WTC11 (cell line): ENCODE measurements at regions not wholly inside any gene's neighbourhood (a gene's known extent, or its start where the extent isn't known, plus 50 kb on each side); places are given as distances from the start of the nearest gene placed in this dataset.

Source experiments
- ATAC-seq: fragments of 200-7000 bp; cut with Tn5 transposase; 2 replicates; pipeline ENCODE4 v1.10.0; 2021; ENCODE audit warnings: mild to moderate bottlenecking, moderate library complexity
- CTCF ChIA-PET: fragments of 300-600 bp; sonication (Branson Sonifier 250); formaldehyde crosslinking; loops from one replicate; lab custom pipeline; 2021; ENCODE audit warnings: antibody characterized with exemption; lab: Charles Lee
- POLR2A ChIA-PET: fragments of 350-600 bp; sonication (Branson Sonifier 250); formaldehyde crosslinking; loops from one replicate; lab custom pipeline; 2021; ENCODE audit warnings: antibody characterized with exemption; lab: Charles Lee
- DNase-seq: peaks from one replicate; pipeline ENCODE4 v3.0.0; 2021; ENCODE audit warnings: low spot score
- H3K27ac Mint-ChIP-seq: 2 replicates; pipeline ENCODE4 v1.8.0; 2021; ENCODE audit warnings: mixed read lengths
- H3K27me3 Mint-ChIP-seq: 2 replicates; pipeline ENCODE4 v1.8.0; 2021; ENCODE audit warnings: low read depth, mild to moderate bottlenecking, moderate library complexity, mixed read lengths
- H3K36me3 Mint-ChIP-seq: 2 replicates; pipeline ENCODE4 v1.8.0; 2021; ENCODE audit warnings: mixed read lengths
- H3K4me1 Mint-ChIP-seq: 2 replicates; pipeline ENCODE4 v1.8.0; 2022; ENCODE audit warnings: mixed read lengths
- H3K4me3 Mint-ChIP-seq: 2 replicates; pipeline ENCODE4 v1.8.0; 2021; ENCODE audit warnings: mild to moderate bottlenecking, moderate library complexity, mixed read lengths
- H3K9me3 Mint-ChIP-seq: 2 replicates; pipeline ENCODE4 v1.8.0; 2021; ENCODE audit warnings: mixed read lengths
- ATF1 ChIP-seq: sonication (generic); formaldehyde crosslinking; IDR thresholded peaks from 2 replicates; pipeline ENCODE4 v1.8.1; 2023; ENCODE audit warnings: mild to moderate bottlenecking, moderate library complexity, missing genetic modification reagents
- EMX1 ChIP-seq: fragments of 250-450 bp; sonication (Bioruptor Pico); IDR thresholded peaks from 2 replicates; pipeline ENCODE4 v1.8.0; 2021; ENCODE audit warnings: mild to moderate bottlenecking
- FOXK1 ChIP-seq: sonication (generic); formaldehyde crosslinking; IDR thresholded peaks from 2 replicates; pipeline ENCODE4 v1.8.0; 2022; ENCODE audit warnings: mild to moderate bottlenecking, moderate library complexity, missing genetic modification reagents
- JAZF1 ChIP-seq: fragments of 250-450 bp; sonication (Bioruptor Pico); IDR thresholded peaks from 2 replicates; pipeline ENCODE4 v1.9.0; 2021; ENCODE audit warnings: moderate library complexity, mild to moderate bottlenecking, inconsistent platforms
- JUN ChIP-seq: sonication (generic); formaldehyde crosslinking; IDR thresholded peaks from 2 replicates; pipeline ENCODE4 v1.8.0; 2023; ENCODE audit warnings: mild to moderate bottlenecking, missing genetic modification reagents
- KAT7 ChIP-seq: sonication (generic); formaldehyde crosslinking; IDR thresholded peaks from 2 replicates; pipeline ENCODE4 v1.8.1; 2023; ENCODE audit warnings: missing genetic modification reagents, mild to moderate bottlenecking, borderline replicate concordance
- NR2C2 ChIP-seq: sonication (generic); formaldehyde crosslinking; IDR thresholded peaks from 2 replicates; pipeline ENCODE4 v1.8.0; 2022; ENCODE audit warnings: mild to moderate bottlenecking, missing genetic modification reagents
- RORB ChIP-seq: fragments of 250-450 bp; sonication (Bioruptor Pico); IDR thresholded peaks from 2 replicates; pipeline ENCODE4 v1.9.0; 2021; ENCODE audit warnings: mild to moderate bottlenecking
- SMAD3 ChIP-seq: sonication (generic); formaldehyde crosslinking; IDR thresholded peaks from 2 replicates; pipeline ENCODE4 v1.8.0; 2022; ENCODE audit warnings: missing genetic modification reagents, mild to moderate bottlenecking, borderline replicate concordance
- SOX15 ChIP-seq: fragments of 250-450 bp; sonication (Bioruptor Pico); IDR thresholded peaks from 2 replicates; pipeline ENCODE4 v1.9.0; 2021; ENCODE audit warnings: mild to moderate bottlenecking
- SP1 ChIP-seq: sonication (generic); formaldehyde crosslinking; conservative IDR thresholded peaks from 2 replicates; pipeline ENCODE4 v1.8.1; 2022; ENCODE audit warnings: missing genetic modification reagents
- ZNF671 ChIP-seq: fragments of 250-450 bp; sonication (Bioruptor Pico); IDR thresholded peaks from 2 replicates; pipeline ENCODE4 v1.8.0; 2021; ENCODE audit warnings: mild to moderate bottlenecking
- TF ChIP-seq, protein P1 (sequence below): fragments of 200-600 bp; IDR thresholded peaks from 2 replicates; pipeline ENCODE4 v1.8.0; 2022; ENCODE audit warnings: antibody characterized with exemption
- TF ChIP-seq, protein P2 (sequence below): fragments of 250-450 bp; sonication (Bioruptor Pico); IDR thresholded peaks from 2 replicates; pipeline ENCODE4 v2.1.2; 2022; ENCODE audit warnings: mild to moderate bottlenecking, moderate library complexity
- TF ChIP-seq, protein P3 (sequence below): sonication (generic); formaldehyde crosslinking; IDR thresholded peaks from 2 replicates; pipeline ENCODE4 v1.8.0; 2022; ENCODE audit warnings: mild to moderate bottlenecking, missing genetic modification reagents
- TF ChIP-seq, protein P4 (sequence below): sonication (generic); formaldehyde crosslinking; IDR thresholded peaks from 2 replicates; pipeline ENCODE4 v1.8.1; 2022; ENCODE audit warnings: mild to moderate bottlenecking, missing genetic modification reagents, moderate library complexity, borderline replicate concordance
- TF ChIP-seq, protein P5 (sequence below): fragments of 250-450 bp; sonication (Bioruptor Pico); IDR thresholded peaks from 2 replicates; pipeline ENCODE4 v1.9.0; 2021; ENCODE audit warnings: mild to moderate bottlenecking
- TF ChIP-seq, protein P6 (sequence below): fragments of 250-450 bp; sonication (Bioruptor Pico); IDR thresholded peaks from 2 replicates; pipeline ENCODE4 v1.9.0; 2021; ENCODE audit warnings: mild to moderate bottlenecking
- TF ChIP-seq, protein P7 (sequence below): sonication (generic); formaldehyde crosslinking; conservative IDR thresholded peaks from 2 replicates; pipeline ENCODE4 v1.8.1; 2023; ENCODE audit warnings: mild to moderate bottlenecking, low read depth, missing genetic modification reagents, moderate library complexity
- TF ChIP-seq, protein P8 (sequence below): sonication (generic); formaldehyde crosslinking; IDR thresholded peaks from 2 replicates; pipeline ENCODE4 v1.8.1; 2022; ENCODE audit warnings: low read depth, mild to moderate bottlenecking, moderate library complexity, missing genetic modification reagents, borderline replicate concordance

DNA sequence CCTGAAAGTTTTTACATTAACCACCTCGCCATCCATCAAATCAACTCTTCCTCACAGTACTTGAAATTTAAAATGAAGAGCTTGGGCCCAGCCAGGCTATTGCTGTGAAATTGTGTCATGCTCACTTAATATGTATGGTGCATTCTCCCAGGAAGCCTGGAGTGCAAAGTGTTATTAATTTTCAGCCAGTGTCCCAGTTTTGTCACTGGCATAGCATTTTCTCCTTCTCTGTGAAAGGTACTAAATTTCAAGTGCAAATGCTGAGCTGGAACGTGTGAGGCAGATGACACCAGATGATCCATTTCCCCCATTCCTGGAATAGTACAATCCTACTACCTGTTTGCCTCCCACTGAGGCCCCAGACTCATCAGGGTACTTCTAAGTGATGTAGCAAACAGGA lies 397.6 kb upstream of the ACTBL2 start:
- no peak for TF ChIP-seq JUN (CRISPR knock-in tag)
- TF ChIP-seq, protein P1, sequence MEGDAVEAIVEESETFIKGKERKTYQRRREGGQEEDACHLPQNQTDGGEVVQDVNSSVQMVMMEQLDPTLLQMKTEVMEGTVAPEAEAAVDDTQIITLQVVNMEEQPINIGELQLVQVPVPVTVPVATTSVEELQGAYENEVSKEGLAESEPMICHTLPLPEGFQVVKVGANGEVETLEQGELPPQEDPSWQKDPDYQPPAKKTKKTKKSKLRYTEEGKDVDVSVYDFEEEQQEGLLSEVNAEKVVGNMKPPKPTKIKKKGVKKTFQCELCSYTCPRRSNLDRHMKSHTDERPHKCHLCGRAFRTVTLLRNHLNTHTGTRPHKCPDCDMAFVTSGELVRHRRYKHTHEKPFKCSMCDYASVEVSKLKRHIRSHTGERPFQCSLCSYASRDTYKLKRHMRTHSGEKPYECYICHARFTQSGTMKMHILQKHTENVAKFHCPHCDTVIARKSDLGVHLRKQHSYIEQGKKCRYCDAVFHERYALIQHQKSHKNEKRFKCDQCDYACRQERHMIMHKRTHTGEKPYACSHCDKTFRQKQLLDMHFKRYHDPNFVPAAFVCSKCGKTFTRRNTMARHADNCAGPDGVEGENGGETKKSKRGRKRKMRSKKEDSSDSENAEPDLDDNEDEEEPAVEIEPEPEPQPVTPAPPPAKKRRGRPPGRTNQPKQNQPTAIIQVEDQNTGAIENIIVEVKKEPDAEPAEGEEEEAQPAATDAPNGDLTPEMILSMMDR, result no peak
- no peak for TF ChIP-seq ZNF671
- no peak for TF ChIP-seq SP1 (CRISPR knock-in tag)
- TF ChIP-seq, protein P2, sequence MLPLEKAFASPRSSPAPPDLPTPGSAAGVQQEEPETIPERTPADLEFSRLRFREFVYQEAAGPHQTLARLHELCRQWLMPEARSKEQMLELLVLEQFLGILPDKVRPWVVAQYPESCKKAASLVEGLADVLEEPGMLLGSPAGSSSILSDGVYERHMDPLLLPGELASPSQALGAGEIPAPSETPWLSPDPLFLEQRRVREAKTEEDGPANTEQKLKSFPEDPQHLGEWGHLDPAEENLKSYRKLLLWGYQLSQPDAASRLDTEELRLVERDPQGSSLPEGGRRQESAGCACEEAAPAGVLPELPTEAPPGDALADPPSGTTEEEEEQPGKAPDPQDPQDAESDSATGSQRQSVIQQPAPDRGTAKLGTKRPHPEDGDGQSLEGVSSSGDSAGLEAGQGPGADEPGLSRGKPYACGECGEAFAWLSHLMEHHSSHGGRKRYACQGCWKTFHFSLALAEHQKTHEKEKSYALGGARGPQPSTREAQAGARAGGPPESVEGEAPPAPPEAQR (CRISPR knock-in tag), result no peak
- Mint-ChIP-seq H3K27me3 (no peaks in the 10 kb centered on the region), H3K4me3 (no peak overlapping the region), H3K4me1 (0 out of 2 replicates have a peak, but pooled peaks cover 5% of the 10 kb centered on the region), H3K9me3 (no peaks in the 10 kb centered on the region), H3K27ac (no peak overlapping the region), H3K36me3 (no peaks in the 10 kb centered on the region)
- ATAC-seq (no peak), DNase-seq (no peak)
- ChIA-PET POLR2A (no interaction called here), CTCF (no interaction called here)

DNA sequence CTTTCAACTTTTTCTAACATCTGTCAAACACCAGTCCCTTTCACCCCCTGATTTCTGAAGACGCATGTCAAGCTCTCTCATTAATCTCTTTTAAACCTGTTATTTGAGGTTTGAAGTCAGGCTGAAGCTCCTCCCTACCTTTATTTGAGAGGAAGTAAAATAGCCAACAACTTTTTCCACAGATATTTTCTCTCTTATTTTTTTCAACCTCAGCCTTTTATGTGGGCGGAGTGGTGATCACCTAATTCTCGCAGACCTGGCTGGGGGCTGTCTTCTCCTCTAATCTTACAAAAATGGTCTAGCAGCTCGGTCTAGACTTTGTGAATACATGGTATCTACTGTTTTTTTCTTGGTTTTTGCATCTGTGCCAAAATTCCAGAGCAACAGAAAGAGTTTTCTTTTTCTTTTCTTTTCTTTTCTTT lies 395.7 kb upstream of the ACTBL2 start:
- Mint-ChIP-seq H3K36me3 (no peaks in the 10 kb centered on the region), H3K4me3 (no peak overlapping the region), H3K9me3 (no peaks in the 10 kb centered on the region), H3K4me1 (peaks cover 17% of the 10 kb centered on the region), H3K27ac (no peak overlapping the region), H3K27me3 (no peaks in the 10 kb centered on the region)
- POLR2A ChIA-PET, result no interaction called here
- ATAC-seq (no peak), DNase-seq (no peak)
- CTCF ChIA-PET, result interaction anchor here (1.3 kb wide), 2 partner anchors 99 kb away, joined by 3 to 4 read pairs; no protein-coding TSS in a partner anchor
- TF ChIP-seq, protein P3, sequence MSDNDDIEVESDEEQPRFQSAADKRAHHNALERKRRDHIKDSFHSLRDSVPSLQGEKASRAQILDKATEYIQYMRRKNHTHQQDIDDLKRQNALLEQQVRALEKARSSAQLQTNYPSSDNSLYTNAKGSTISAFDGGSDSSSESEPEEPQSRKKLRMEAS, result no peak
- TF ChIP-seq JAZF1 (CRISPR knock-in tag) (no peak), KAT7 (CRISPR knock-in tag) (no peak), SOX15 (no peak), RORB (CRISPR knock-in tag) (no peak), EMX1 (CRISPR knock-in tag) (no peak)
- TF ChIP-seq, protein P4, sequence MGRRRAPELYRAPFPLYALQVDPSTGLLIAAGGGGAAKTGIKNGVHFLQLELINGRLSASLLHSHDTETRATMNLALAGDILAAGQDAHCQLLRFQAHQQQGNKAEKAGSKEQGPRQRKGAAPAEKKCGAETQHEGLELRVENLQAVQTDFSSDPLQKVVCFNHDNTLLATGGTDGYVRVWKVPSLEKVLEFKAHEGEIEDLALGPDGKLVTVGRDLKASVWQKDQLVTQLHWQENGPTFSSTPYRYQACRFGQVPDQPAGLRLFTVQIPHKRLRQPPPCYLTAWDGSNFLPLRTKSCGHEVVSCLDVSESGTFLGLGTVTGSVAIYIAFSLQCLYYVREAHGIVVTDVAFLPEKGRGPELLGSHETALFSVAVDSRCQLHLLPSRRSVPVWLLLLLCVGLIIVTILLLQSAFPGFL (CRISPR knock-in tag), result no peak

DNA sequence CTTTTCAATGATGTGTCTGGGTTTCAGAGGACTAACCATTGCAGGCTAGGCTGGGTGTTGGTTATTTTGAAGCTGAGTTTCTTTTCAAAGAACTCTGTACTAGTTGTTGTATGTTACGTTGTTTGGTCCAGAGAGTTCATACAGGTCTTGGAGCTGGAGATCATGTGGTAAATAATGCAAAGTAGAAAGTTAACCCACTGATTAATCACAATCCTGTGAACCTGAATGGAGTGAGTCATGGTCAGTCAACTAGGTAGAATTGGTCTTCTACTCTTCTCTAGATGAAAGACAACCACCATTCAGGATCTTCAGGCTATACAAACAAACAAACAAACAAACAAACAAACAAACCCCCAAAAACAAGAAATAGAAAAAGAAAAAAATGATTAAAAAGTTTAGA lies 388.9 kb upstream of the ACTBL2 start:
- Mint-ChIP-seq H3K4me3 (no peak overlapping the region), H3K9me3 (peaks cover 20% of the 10 kb centered on the region), H3K36me3 (peaks cover 20% of the 10 kb centered on the region), H3K27ac (no peak overlapping the region), H3K27me3 (no peaks in the 10 kb centered on the region), H3K4me1 (peaks cover 26% of the 10 kb centered on the region)
- ChIA-PET CTCF (no interaction called here), POLR2A (no interaction called here)
- ATAC-seq (no peak), DNase-seq (no peak)
- TF ChIP-seq EMX1 (CRISPR knock-in tag) (no peak), ATF1 (CRISPR knock-in tag) (no peak), FOXK1 (CRISPR knock-in tag) (no peak), SMAD3 (CRISPR knock-in tag) (no peak), NR2C2 (CRISPR knock-in tag) (no peak), JAZF1 (CRISPR knock-in tag) (no peak)
- TF ChIP-seq, protein P5, sequence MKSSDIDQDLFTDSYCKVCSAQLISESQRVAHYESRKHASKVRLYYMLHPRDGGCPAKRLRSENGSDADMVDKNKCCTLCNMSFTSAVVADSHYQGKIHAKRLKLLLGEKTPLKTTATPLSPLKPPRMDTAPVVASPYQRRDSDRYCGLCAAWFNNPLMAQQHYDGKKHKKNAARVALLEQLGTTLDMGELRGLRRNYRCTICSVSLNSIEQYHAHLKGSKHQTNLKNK (CRISPR knock-in tag), result no peak
- TF ChIP-seq, protein P6, sequence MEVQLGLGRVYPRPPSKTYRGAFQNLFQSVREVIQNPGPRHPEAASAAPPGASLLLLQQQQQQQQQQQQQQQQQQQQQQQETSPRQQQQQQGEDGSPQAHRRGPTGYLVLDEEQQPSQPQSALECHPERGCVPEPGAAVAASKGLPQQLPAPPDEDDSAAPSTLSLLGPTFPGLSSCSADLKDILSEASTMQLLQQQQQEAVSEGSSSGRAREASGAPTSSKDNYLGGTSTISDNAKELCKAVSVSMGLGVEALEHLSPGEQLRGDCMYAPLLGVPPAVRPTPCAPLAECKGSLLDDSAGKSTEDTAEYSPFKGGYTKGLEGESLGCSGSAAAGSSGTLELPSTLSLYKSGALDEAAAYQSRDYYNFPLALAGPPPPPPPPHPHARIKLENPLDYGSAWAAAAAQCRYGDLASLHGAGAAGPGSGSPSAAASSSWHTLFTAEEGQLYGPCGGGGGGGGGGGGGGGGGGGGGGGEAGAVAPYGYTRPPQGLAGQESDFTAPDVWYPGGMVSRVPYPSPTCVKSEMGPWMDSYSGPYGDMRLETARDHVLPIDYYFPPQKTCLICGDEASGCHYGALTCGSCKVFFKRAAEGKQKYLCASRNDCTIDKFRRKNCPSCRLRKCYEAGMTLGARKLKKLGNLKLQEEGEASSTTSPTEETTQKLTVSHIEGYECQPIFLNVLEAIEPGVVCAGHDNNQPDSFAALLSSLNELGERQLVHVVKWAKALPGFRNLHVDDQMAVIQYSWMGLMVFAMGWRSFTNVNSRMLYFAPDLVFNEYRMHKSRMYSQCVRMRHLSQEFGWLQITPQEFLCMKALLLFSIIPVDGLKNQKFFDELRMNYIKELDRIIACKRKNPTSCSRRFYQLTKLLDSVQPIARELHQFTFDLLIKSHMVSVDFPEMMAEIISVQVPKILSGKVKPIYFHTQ (CRISPR knock-in tag), result no peak
- TF ChIP-seq, protein P7, sequence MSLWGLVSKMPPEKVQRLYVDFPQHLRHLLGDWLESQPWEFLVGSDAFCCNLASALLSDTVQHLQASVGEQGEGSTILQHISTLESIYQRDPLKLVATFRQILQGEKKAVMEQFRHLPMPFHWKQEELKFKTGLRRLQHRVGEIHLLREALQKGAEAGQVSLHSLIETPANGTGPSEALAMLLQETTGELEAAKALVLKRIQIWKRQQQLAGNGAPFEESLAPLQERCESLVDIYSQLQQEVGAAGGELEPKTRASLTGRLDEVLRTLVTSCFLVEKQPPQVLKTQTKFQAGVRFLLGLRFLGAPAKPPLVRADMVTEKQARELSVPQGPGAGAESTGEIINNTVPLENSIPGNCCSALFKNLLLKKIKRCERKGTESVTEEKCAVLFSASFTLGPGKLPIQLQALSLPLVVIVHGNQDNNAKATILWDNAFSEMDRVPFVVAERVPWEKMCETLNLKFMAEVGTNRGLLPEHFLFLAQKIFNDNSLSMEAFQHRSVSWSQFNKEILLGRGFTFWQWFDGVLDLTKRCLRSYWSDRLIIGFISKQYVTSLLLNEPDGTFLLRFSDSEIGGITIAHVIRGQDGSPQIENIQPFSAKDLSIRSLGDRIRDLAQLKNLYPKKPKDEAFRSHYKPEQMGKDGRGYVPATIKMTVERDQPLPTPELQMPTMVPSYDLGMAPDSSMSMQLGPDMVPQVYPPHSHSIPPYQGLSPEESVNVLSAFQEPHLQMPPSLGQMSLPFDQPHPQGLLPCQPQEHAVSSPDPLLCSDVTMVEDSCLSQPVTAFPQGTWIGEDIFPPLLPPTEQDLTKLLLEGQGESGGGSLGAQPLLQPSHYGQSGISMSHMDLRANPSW, result no peak
- TF ChIP-seq, protein P8, sequence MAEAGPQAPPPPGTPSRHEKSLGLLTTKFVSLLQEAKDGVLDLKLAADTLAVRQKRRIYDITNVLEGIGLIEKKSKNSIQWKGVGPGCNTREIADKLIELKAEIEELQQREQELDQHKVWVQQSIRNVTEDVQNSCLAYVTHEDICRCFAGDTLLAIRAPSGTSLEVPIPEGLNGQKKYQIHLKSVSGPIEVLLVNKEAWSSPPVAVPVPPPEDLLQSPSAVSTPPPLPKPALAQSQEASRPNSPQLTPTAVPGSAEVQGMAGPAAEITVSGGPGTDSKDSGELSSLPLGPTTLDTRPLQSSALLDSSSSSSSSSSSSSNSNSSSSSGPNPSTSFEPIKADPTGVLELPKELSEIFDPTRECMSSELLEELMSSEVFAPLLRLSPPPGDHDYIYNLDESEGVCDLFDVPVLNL (CRISPR knock-in tag), result no peak
